ENCODE measurements at regions not wholly inside any gene's neighbourhood (a gene's known extent, or its start where the extent isn't known, plus 50 kb on each side); places are given as distances from the start of the nearest gene placed in this dataset.

DNA sequence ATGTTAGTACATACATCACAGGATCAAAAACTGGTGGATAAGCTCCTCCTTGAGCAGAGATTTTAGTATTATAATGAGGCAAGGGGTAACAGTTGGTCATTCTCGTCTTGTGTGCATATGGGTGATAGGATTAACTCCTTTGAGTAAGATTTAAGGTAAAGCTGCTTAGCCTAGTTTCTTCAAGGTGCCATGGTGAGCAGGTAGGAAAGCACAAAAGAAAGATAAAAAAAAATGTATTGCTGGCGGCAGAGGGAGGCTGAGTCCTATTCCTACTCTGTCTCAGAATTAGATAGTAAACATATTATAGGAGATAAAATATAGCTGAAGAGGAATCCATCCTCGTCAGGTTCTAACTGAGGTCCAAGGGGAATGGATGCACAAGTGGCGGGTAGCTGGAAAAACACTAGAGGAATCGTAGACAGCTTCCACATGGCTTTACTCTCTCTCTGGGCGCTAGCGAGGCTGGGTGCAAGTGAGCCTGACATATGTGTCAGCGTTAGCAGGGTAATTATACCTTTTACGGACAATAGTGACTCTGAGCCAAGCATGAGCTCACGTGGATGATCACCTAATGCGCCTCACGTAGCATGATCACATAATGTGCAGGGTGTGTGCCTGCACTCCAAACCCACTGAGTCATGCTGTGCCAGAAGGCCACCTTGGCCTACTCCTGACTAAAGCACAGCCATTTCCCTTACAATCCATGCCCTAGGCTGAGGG lies 734.3 kb upstream of the MIR17HG start:
- no peak overlapping the region for H3K27ac ChIP-seq (replicated peaks)
- no peak for DNase-seq (ENCODE audit: low read depth in 1 of 2, low spot score in 1 of 2)
- no peak for TF ChIP-seq GABPA (IDR thresholded peaks at IDR 0.05; ENCODE audit: low read depth)
- TF ChIP-seq POLR2AphosphoS5 (IDR thresholded peaks at IDR 0.05; ENCODE audit: low read depth): no peak
- TF ChIP-seq SPI1 (IDR thresholded peaks at IDR 0.05; ENCODE audit: borderline replicate concordance, low read depth): no peak
- TF ChIP-seq, protein P1, sequence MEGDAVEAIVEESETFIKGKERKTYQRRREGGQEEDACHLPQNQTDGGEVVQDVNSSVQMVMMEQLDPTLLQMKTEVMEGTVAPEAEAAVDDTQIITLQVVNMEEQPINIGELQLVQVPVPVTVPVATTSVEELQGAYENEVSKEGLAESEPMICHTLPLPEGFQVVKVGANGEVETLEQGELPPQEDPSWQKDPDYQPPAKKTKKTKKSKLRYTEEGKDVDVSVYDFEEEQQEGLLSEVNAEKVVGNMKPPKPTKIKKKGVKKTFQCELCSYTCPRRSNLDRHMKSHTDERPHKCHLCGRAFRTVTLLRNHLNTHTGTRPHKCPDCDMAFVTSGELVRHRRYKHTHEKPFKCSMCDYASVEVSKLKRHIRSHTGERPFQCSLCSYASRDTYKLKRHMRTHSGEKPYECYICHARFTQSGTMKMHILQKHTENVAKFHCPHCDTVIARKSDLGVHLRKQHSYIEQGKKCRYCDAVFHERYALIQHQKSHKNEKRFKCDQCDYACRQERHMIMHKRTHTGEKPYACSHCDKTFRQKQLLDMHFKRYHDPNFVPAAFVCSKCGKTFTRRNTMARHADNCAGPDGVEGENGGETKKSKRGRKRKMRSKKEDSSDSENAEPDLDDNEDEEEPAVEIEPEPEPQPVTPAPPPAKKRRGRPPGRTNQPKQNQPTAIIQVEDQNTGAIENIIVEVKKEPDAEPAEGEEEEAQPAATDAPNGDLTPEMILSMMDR (IDR thresholded peaks at IDR 0.05; ENCODE audit: insufficient read depth, low read length): no peak
- TF ChIP-seq, protein P2, sequence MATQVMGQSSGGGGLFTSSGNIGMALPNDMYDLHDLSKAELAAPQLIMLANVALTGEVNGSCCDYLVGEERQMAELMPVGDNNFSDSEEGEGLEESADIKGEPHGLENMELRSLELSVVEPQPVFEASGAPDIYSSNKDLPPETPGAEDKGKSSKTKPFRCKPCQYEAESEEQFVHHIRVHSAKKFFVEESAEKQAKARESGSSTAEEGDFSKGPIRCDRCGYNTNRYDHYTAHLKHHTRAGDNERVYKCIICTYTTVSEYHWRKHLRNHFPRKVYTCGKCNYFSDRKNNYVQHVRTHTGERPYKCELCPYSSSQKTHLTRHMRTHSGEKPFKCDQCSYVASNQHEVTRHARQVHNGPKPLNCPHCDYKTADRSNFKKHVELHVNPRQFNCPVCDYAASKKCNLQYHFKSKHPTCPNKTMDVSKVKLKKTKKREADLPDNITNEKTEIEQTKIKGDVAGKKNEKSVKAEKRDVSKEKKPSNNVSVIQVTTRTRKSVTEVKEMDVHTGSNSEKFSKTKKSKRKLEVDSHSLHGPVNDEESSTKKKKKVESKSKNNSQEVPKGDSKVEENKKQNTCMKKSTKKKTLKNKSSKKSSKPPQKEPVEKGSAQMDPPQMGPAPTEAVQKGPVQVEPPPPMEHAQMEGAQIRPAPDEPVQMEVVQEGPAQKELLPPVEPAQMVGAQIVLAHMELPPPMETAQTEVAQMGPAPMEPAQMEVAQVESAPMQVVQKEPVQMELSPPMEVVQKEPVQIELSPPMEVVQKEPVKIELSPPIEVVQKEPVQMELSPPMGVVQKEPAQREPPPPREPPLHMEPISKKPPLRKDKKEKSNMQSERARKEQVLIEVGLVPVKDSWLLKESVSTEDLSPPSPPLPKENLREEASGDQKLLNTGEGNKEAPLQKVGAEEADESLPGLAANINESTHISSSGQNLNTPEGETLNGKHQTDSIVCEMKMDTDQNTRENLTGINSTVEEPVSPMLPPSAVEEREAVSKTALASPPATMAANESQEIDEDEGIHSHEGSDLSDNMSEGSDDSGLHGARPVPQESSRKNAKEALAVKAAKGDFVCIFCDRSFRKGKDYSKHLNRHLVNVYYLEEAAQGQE (IDR thresholded peaks at IDR 0.05; ENCODE audit: insufficient replicate concordance, low read depth): no peak
- no peaks in the 10 kb centered on the region for H3K27me3 ChIP-seq (ENCODE audit: insufficient read depth, poor library complexity, severe bottlenecking)
- no peak overlapping the region for H3K4me3 ChIP-seq (replicated peaks; ENCODE audit: insufficient read depth, low read length)

DNA sequence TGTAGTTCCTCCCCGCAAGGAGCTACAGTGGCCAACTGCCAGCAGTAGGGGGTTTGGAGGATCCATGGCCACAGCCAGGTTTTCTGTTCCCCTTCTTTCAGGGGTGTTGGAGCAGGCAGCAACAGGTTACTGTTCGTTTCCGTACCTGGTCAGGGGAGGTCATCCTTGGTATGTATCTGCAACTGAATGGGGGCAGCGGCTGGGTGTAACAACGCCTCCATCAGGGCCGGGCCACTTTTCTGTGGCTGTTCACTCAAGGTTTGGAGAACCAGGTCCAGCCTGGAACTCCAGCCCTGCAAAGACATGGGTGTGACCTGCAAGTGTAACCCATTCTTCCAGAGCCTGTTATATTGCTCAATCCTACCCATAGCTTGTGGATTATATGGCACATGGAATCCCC lies 732.3 kb upstream of the MIR17HG start:
- Histone ChIP-seq H3K27me3 (ENCODE audit: insufficient read depth, poor library complexity, severe bottlenecking) (no peaks in the 10 kb centered on the region), H3K27ac (replicated peaks) (no peak overlapping the region), H3K4me3 (replicated peaks; ENCODE audit: insufficient read depth, low read length) (no peak overlapping the region)
- no peak for DNase-seq (ENCODE audit: low read depth in 1 of 2, low spot score in 1 of 2)
- TF ChIP-seq, protein P1 (IDR thresholded peaks at IDR 0.05; ENCODE audit: insufficient read depth, low read length): no peak
- no peak for TF ChIP-seq SPI1 (IDR thresholded peaks at IDR 0.05; ENCODE audit: borderline replicate concordance, low read depth)
- TF ChIP-seq, protein P2 (IDR thresholded peaks at IDR 0.05; ENCODE audit: insufficient replicate concordance, low read depth): no peak
- TF ChIP-seq POLR2AphosphoS5 (IDR thresholded peaks at IDR 0.05; ENCODE audit: low read depth): no peak

DNA sequence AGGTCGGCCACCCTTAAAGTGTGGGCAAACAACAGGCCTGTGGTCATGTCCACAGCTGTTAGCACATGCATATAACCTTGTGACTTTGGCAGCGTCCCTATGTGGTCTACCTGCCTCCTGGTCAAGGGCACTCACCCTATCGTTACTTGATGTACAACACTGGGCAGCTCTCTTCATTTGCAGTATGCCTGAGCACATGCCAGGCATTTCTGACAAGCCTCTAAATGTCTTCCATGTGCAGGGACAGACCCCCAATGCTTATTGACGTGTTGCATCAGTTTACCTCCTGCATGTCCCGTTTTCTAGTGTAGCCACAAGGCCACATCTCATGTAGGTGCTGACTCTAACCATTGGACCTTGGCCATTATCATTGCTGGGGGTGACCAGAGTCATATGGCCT lies 731.7 kb upstream of the MIR17HG start:
- no peak overlapping the region for H3K4me3 ChIP-seq (replicated peaks; ENCODE audit: insufficient read depth, low read length)
- DNase-seq (ENCODE audit: low read depth in 1 of 2, low spot score in 1 of 2): no peak
- H3K27ac ChIP-seq (replicated peaks): no peak overlapping the region
- TF ChIP-seq, protein P1 (IDR thresholded peaks at IDR 0.05; ENCODE audit: insufficient read depth, low read length): no peak
- TF ChIP-seq POLR2AphosphoS5 (IDR thresholded peaks at IDR 0.05; ENCODE audit: low read depth) (no peak), GABPA (IDR thresholded peaks at IDR 0.05; ENCODE audit: low read depth) (no peak), SPI1 (IDR thresholded peaks at IDR 0.05; ENCODE audit: borderline replicate concordance, low read depth) (no peak)
- TF ChIP-seq, protein P2 (IDR thresholded peaks at IDR 0.05; ENCODE audit: insufficient replicate concordance, low read depth): no peak
- H3K27me3 ChIP-seq (ENCODE audit: insufficient read depth, poor library complexity, severe bottlenecking): no peaks in the 10 kb centered on the region
